K562 (cell line): ENCODE measurements at regions not wholly inside any gene's neighbourhood (a gene's known extent, or its start where the extent isn't known, plus 50 kb on each side); places are given as distances from the start of the nearest gene placed in this dataset.
A peak's percentile ranks its signal among the peaks of the same experiment; 100 is the strongest.

ENCODE experiments used
- BCLAF1 ChIP-seq, 2 experiments: fragments of 450-650 bp in 1 of 2; IDR thresholded peaks; 2 replicates each; pipeline ENCODE4 v1.6.1; 2011 to 2017; ENCODE audit warnings: low read depth in 2 of 2, antibody characterized with exemption in 1 of 2, borderline replicate concordance in 1 of 2, low read length in 1 of 2, mild to moderate bottlenecking in 1 of 2, mixed read lengths in 1 of 2; ENCODE audit not compliant: control insufficient read depth in 1 of 2
- CREB1 ChIP-seq, 2 experiments: sonication (generic) in 1 of 2; formaldehyde crosslinking in 1 of 2; IDR thresholded peaks; 2 replicates each; pipeline versions ENCODE4 v1.6.1 to v1.8.0; 2012 to 2022; ENCODE audit warnings: inconsistent platforms in 1 of 2, mild to moderate bottlenecking in 1 of 2, missing genetic modification reagents in 1 of 2, moderate library complexity in 1 of 2
- CTCFL ChIP-seq: IDR thresholded peaks from 2 replicates; pipeline ENCODE4 v1.6.1; 2011; ENCODE audit warnings: borderline replicate concordance, low read depth, mild to moderate bottlenecking, moderate library complexity, low read length; ENCODE audit not compliant: insufficient read depth, poor library complexity, severe bottlenecking
- FOXK2 ChIP-seq, 2 experiments: fragments of 450-650 bp; IDR thresholded peaks in 1 of 2; conservative IDR thresholded peaks in 1 of 2; 2 replicates each; pipeline ENCODE4 v1.6.1; 2016; ENCODE audit warnings: low read depth in 2 of 2, mild to moderate bottlenecking in 1 of 2
- HSF4 ChIP-seq: fragments of 250-450 bp; sonication (Bioruptor Pico); IDR thresholded peaks from 2 replicates; pipeline ENCODE4 v2.1.2; 2022; ENCODE audit warnings: mild to moderate bottlenecking, moderate library complexity, borderline replicate concordance
- MEIS2 ChIP-seq: fragments of 450-650 bp; IDR thresholded peaks from 2 replicates; pipeline ENCODE4 v1.6.1; 2014; ENCODE audit warnings: mild to moderate bottlenecking; ENCODE audit not compliant: partially characterized antibody
- MIER1 ChIP-seq: fragments of 450-650 bp; IDR thresholded peaks from 2 replicates; pipeline ENCODE4 v1.6.1; 2016; ENCODE audit warnings: antibody characterized with exemption, mild to moderate bottlenecking, low read depth
- NBN ChIP-seq: fragments of 450-650 bp; IDR thresholded peaks from 2 replicates; pipeline ENCODE4 v1.6.1; 2016; ENCODE audit warnings: low read depth, mild to moderate bottlenecking
- NR2C2 ChIP-seq, 2 experiments: fragments of 200-800 bp in 1 of 2; sonication (Bioruptor generic) in 1 of 2; sonication (generic) in 1 of 2; formaldehyde crosslinking in 1 of 2; IDR thresholded peaks; 2 replicates each; pipeline versions ENCODE4 v1.6.1 to v1.8.0; 2016 to 2022; ENCODE audit warnings: mild to moderate bottlenecking in 1 of 2, missing compliant biosample characterization in 1 of 2, missing genetic modification characterization in 1 of 2, missing genetic modification reagents in 1 of 2
- POLR2A ChIP-seq: fragments of 450-650 bp; conservative IDR thresholded peaks from 2 replicates; pipeline ENCODE4 v1.6.1; 2016
- PRDM10 ChIP-seq: fragments of 450-650 bp; IDR thresholded peaks from 2 replicates; pipeline ENCODE4 v1.6.1; 2018; ENCODE audit not compliant: partially characterized antibody
- RB1 ChIP-seq: fragments of 450-650 bp; IDR thresholded peaks from 2 replicates; pipeline ENCODE4 v1.6.1; 2017; ENCODE audit warnings: low read depth, mild to moderate bottlenecking
- RBM34 ChIP-seq: fragments of 200-400 bp; formaldehyde crosslinking; IDR thresholded peaks from 2 replicates; pipeline ENCODE4 v1.6.1; 2018; ENCODE audit warnings: low read length, borderline replicate concordance; ENCODE audit not compliant: insufficient read depth
- RBM39 ChIP-seq: fragments of 200-400 bp; formaldehyde crosslinking; optimal IDR thresholded peaks from 2 replicates; pipeline ENCODE3; 2018; ENCODE audit warnings: low read depth, low read length
- RNF2 ChIP-seq: sonication (generic); IDR thresholded peaks from 2 replicates; pipeline ENCODE4 v1.6.1; 2016
- SETDB1 ChIP-seq: IDR thresholded peaks from one replicate; pipeline ENCODE4 v1.6.1; 2012; ENCODE audit warnings: low read length, control low read depth, inconsistent platforms
- ZBTB1 ChIP-seq: sonication (generic); formaldehyde crosslinking; IDR thresholded peaks from 2 replicates; pipeline ENCODE4 v1.8.1; 2023; ENCODE audit warnings: missing genetic modification reagents, low read depth, mild to moderate bottlenecking, borderline replicate concordance
- ZNF384 ChIP-seq: IDR thresholded peaks from 2 replicates; pipeline ENCODE4 v1.6.1; 2012; ENCODE audit warnings: low read depth, low read length, improper control_type of control experiment

GRCh38 chr6:27126815-27127537, 120.5 kb upstream of the PRSS16 start (continued):
- TF ChIP-seq SETDB1, result no peak
- TF ChIP-seq RBM34, result no peak
- TF ChIP-seq POLR2A, result peak; percentile 52; the same call in 1 of the 2 replicates
- peak; percentile 76 for TF ChIP-seq CTCFL
- peak in 1 of 2 experiments; percentile 93; a peak in 1 of 4 replicates for TF ChIP-seq BCLAF1 (IDR thresholded peaks at IDR 0.05; ENCODE audit: borderline replicate concordance in 1 of 2, control insufficient read depth in 1 of 2, low read depth in 2 of 2, low read length in 1 of 2)
- TF ChIP-seq FOXK2 (conservative IDR thresholded peaks at IDR 0.05 in 1 of 2, IDR thresholded peaks at IDR 0.05 in 1 of 2; ENCODE audit: low read depth in 2 of 2), result peak; percentile 27 to 55; a peak in 1 of 4 replicates
- no peak for TF ChIP-seq MIER1
- peak; percentile 67 for TF ChIP-seq RBM39
- no peak for TF ChIP-seq PRDM10
- peak; percentile 29; the same call in 1 of the 2 replicates for TF ChIP-seq CREB1 (IDR thresholded peaks at IDR 0.05)
- TF ChIP-seq CREB1 (CRISPR knock-in tag; IDR thresholded peaks at IDR 0.05), result no peak
- no peak for TF ChIP-seq HSF4 (CRISPR knock-in tag)
- TF ChIP-seq RNF2, result no peak
- peak; percentile 57; the same call in 1 of the 2 replicates for TF ChIP-seq RB1
- TF ChIP-seq MEIS2, result no peak
- peak; percentile 70; the same call in 1 of the 2 replicates for TF ChIP-seq NBN
- no peak for TF ChIP-seq ZBTB1 (CRISPR knock-in tag)
- no peak for TF ChIP-seq NR2C2 (CRISPR knock-in tag; IDR thresholded peaks at IDR 0.05)
- TF ChIP-seq NR2C2 (tag; IDR thresholded peaks at IDR 0.05), result 0 out of 2 replicates have a peak, but pooled peaks have one; percentile 37
- TF ChIP-seq ZNF384, result peak; percentile 57; the same call in 1 of the 2 replicates
